Thyroid gland (tissue), 4 donors: ENCODE measurements at regions not wholly inside any gene's neighbourhood (a gene's known extent, or its start where the extent isn't known, plus 50 kb on each side); places are given as distances from the start of the nearest gene placed in this dataset.

Experiments used
- DNase-seq, 2 donors: peaks; one replicate each; pipeline ENCODE4 v3.0.0-alpha.2; 2019
- H3K27ac ChIP-seq, 3 donors: fragments of 200-600 bp; sonication (generic); 1 replicate in 2 of 3; 2 replicates in 1 of 3; pipeline ENCODE4 v1.5.1; 2016 to 2019; ENCODE audit warnings: mild to moderate bottlenecking in 1 of 3, moderate library complexity in 1 of 3
- H3K27me3 ChIP-seq: fragments of 200-600 bp; sonication (generic); one replicate; pipeline ENCODE4 v1.5.1; 2019
- H3K36me3 ChIP-seq, 2 donors: fragments of 200-600 bp; sonication (generic); one replicate each; pipeline ENCODE4 v1.5.1; 2016 to 2019
- H3K4me1 ChIP-seq, 2 donors: fragments of 200-600 bp; sonication (generic); one replicate each; pipeline ENCODE4 v1.5.1; 2017 to 2019
- H3K4me3 ChIP-seq, 3 donors: fragments of 200-600 bp; sonication (generic); replicated peaks in 1 of 3; 1 replicate in 2 of 3; 2 replicates in 1 of 3; pipeline ENCODE4 v1.5.1; 2016; ENCODE audit warnings: mild to moderate bottlenecking in 1 of 3
- H3K9me3 ChIP-seq: fragments of 200-600 bp; sonication (generic); one replicate; pipeline ENCODE4 v1.5.1; 2017
- CTCF ChIP-seq, 6 experiments: fragments of 200-600 bp in 3 of 6; fragments of 450-650 bp in 3 of 6; sonication (generic) in 3 of 6; IDR thresholded peaks; one replicate each; pipeline ENCODE4 v1.5.1; 2016 to 2019; ENCODE audit warnings: antibody characterized with exemption in 6 of 6, mild to moderate bottlenecking in 2 of 6, inconsistent platforms in 1 of 6, moderate library complexity in 1 of 6
- POLR2A ChIP-seq, 2 donors: fragments of 450-650 bp; IDR thresholded peaks; one replicate each; pipeline ENCODE4 v1.6.1; 2017; ENCODE audit warnings: antibody characterized with exemption in 2 of 2, mild to moderate bottlenecking in 2 of 2, moderate library complexity in 1 of 2
- WGBS, 2 donors: methylation state at CpG; one replicate each; pipeline ENCODE4 v1.1.5; 2017; 5-methylcytosine and 5-hydroxymethylcytosine counted together
- intact Hi-C: fragments of 100-400 bp; cut with DNase I; formaldehyde crosslinking; loops from one replicate; pipeline ENCODE4 v1.15.1; 2023

- no peak for TF ChIP-seq POLR2A (IDR thresholded peaks at IDR 0.05)
- TF ChIP-seq CTCF (IDR thresholded peaks at IDR 0.05) = no peak
- intact Hi-C loops = no loop called here
Measured at GRCh38 chr1:218964471-218965185, 209.1 kb upstream of the LYPLAL1 start.

GRCh38 chr1:218965821-218966220, 207.9 kb upstream of the LYPLAL1 start:
- 75 to 83% methylated on average over 1 of the region's 1 CpG for whole genome bisulfite sequencing, 2 donors
- no peaks in the 10 kb centered on the region for H3K4me1 ChIP-seq
- no peaks in the 10 kb centered on the region for H3K9me3 ChIP-seq
- H3K4me3 ChIP-seq = no peak overlapping the region
- no peaks in the 10 kb centered on the region for H3K36me3 ChIP-seq
- intact Hi-C loops = no loop called here
- no peak for TF ChIP-seq POLR2A (IDR thresholded peaks at IDR 0.05)
- TF ChIP-seq CTCF (IDR thresholded peaks at IDR 0.05) = no peak
- H3K27me3 ChIP-seq = no peaks in the 10 kb centered on the region
- no peak for DNase-seq
- no peak overlapping the region for H3K27ac ChIP-seq

More at GRCh38 chr1:218964471-218965185, 209.1 kb upstream of the LYPLAL1 start:
- Histone ChIP-seq H3K4me1 (no peaks in the 10 kb centered on the region), H3K36me3 (no peaks in the 10 kb centered on the region), H3K27ac (no peak overlapping the region), H3K9me3 (no peaks in the 10 kb centered on the region), H3K27me3 (no peaks in the 10 kb centered on the region), H3K4me3 (no peak overlapping the region)
- 79 to 80% methylated on average over 7 of the region's 7 CpGs for WGBS, 2 donors
- no peak for DNase-seq

GRCh38 chr1:218967254-218967653, 206.4 kb upstream of the LYPLAL1 start:
- WGBS, 2 donors = 96 to 98% methylated on average over 2 of the region's 2 CpGs
- intact Hi-C loops = no loop called here
- Histone ChIP-seq H3K4me3 (no peak overlapping the region), H3K36me3 (no peaks in the 10 kb centered on the region), H3K27me3 (no peaks in the 10 kb centered on the region), H3K9me3 (no peaks in the 10 kb centered on the region), H3K27ac (no peak overlapping the region), H3K4me1 (no peaks in the 10 kb centered on the region)
- no peak for DNase-seq
- TF ChIP-seq POLR2A (IDR thresholded peaks at IDR 0.05) = no peak
- no peak for TF ChIP-seq CTCF (IDR thresholded peaks at IDR 0.05)

- Histone ChIP-seq H3K4me1 (no peaks in the 10 kb centered on the region), H3K27ac (no peak overlapping the region), H3K27me3 (no peaks in the 10 kb centered on the region), H3K9me3 (no peaks in the 10 kb centered on the region), H3K4me3 (no peak overlapping the region), H3K36me3 (no peaks in the 10 kb centered on the region)
- TF ChIP-seq POLR2A (IDR thresholded peaks at IDR 0.05) (no peak), CTCF (IDR thresholded peaks at IDR 0.05) (no peak)
- intact Hi-C loops = no loop called here
- no peak for DNase-seq
- WGBS, 2 donors = 80 to 85% methylated on average over 2 of the region's 2 CpGs
Measured at GRCh38 chr1:218967836-218968235, 205.8 kb upstream of the LYPLAL1 start.

GRCh38 chr1:218969006-218969405, 204.7 kb upstream of the LYPLAL1 start:
- DNase-seq = no peak
- WGBS, 2 donors = 78 to 82% methylated on average over 1 of the region's 1 CpG
- Histone ChIP-seq H3K4me1 (no peaks in the 10 kb centered on the region), H3K4me3 (no peak overlapping the region), H3K36me3 (no peaks in the 10 kb centered on the region), H3K27ac (no peak overlapping the region), H3K9me3 (no peaks in the 10 kb centered on the region), H3K27me3 (no peaks in the 10 kb centered on the region)
- TF ChIP-seq POLR2A (IDR thresholded peaks at IDR 0.05) (no peak), CTCF (IDR thresholded peaks at IDR 0.05) (no peak)
- intact Hi-C loops = no loop called here
